C4-2B (cell line): ENCODE measurements at regions not wholly inside any gene's neighbourhood (a gene's known extent, or its start where the extent isn't known, plus 50 kb on each side); places are given as distances from the start of the nearest gene placed in this dataset.

Source experiments
- ZFX ChIP-seq: fragments of 450-650 bp; IDR thresholded peaks from 2 replicates; pipeline ENCODE4 v1.6.1; 2017
- TF ChIP-seq, protein P1 (sequence below): fragments of 450-650 bp; conservative IDR thresholded peaks from 2 replicates; pipeline ENCODE4 v1.5.1; 2017; ENCODE audit warnings: mild to moderate bottlenecking

DNA sequence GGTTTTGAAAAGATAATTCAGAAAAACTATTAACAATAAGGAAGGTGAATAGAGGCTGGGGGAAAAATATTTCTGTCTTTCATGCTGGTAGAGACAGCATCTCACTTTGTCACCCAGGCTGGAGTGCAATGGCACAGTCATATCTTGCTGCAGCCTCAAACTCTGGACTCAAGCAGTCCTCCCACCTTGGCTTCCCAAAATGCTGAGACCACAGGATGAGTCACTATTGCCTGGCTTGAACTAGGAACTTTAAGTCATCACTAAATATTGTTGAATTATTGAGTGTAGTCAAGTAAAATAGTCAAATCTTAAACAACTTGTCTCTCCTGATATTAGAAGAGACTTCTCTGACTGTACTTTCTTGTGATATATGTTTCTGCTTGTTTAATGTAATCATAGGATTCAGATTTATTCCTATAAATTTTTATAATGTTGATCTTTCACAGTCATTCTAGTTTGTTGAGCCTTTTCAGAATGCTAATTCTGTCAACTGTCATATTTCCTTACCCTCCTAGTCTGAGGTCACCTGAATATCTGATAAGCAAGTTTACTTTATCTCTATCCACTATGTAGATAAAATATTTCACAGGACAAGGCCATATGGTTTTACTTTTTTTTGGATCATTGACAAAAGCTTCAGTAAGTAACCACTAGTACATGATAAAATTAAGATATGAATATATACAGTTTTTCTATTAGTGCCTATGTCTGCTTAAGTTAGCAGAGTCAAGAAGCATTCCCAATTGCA is 1696.5 kb downstream of the MAT2B start:
- no peak for TF ChIP-seq ZFX
- TF ChIP-seq, protein P1, sequence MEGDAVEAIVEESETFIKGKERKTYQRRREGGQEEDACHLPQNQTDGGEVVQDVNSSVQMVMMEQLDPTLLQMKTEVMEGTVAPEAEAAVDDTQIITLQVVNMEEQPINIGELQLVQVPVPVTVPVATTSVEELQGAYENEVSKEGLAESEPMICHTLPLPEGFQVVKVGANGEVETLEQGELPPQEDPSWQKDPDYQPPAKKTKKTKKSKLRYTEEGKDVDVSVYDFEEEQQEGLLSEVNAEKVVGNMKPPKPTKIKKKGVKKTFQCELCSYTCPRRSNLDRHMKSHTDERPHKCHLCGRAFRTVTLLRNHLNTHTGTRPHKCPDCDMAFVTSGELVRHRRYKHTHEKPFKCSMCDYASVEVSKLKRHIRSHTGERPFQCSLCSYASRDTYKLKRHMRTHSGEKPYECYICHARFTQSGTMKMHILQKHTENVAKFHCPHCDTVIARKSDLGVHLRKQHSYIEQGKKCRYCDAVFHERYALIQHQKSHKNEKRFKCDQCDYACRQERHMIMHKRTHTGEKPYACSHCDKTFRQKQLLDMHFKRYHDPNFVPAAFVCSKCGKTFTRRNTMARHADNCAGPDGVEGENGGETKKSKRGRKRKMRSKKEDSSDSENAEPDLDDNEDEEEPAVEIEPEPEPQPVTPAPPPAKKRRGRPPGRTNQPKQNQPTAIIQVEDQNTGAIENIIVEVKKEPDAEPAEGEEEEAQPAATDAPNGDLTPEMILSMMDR, result no peak
